Brain microvascular endothelial cell (primary cell): ENCODE measurements at regions not wholly inside any gene's neighbourhood (a gene's known extent, or its start where the extent isn't known, plus 50 kb on each side); places are given as distances from the start of the nearest gene placed in this dataset.

Experiments used
- DNase-seq: peaks from one replicate; pipeline ENCODE4 v3.0.0-alpha.2; 2020
- H3K27ac ChIP-seq: fragments of 250-450 bp; sonication (Bioruptor Pico); 2 replicates; pipeline ENCODE4 v1.5.1; 2020; ENCODE audit warnings: mild to moderate bottlenecking, moderate library complexity
- H3K27me3 ChIP-seq: fragments of 250-450 bp; sonication (Bioruptor Pico); replicated peaks from 2 replicates; pipeline ENCODE4 v1.5.1; 2020; ENCODE audit warnings: mild to moderate bottlenecking
- H3K36me3 ChIP-seq: fragments of 250-450 bp; sonication (Bioruptor Pico); replicated peaks from 2 replicates; pipeline ENCODE4 v1.5.1; 2020; ENCODE audit warnings: mild to moderate bottlenecking
- H3K4me3 ChIP-seq: 2 replicates; pipeline ENCODE4 v1.5.1; 2011; ENCODE audit warnings: low read depth, mild to moderate bottlenecking, control low read depth, low read length, moderate library complexity
- CTCF ChIP-seq: IDR thresholded peaks from 2 replicates; pipeline ENCODE4 v1.5.1; 2011; ENCODE audit warnings: low read depth, mild to moderate bottlenecking, moderate library complexity, low read length, control low read depth, inconsistent platforms; ENCODE audit errors: missing control alignments
- in situ Hi-C: cut with HindIII; loops from 2 replicates; pipeline ENCODE4 v1.10.0; 2017; ENCODE audit warnings: low sequenced_read_pairs, low pct_ligation_motif_present

GRCh38 chr2:136628490-136628889 is 136.9 kb upstream of the THSD7B start:
- H3K4me3 ChIP-seq, result no peak overlapping the region
- no peak for TF ChIP-seq CTCF
- no peak for DNase-seq
- no peaks in the 10 kb centered on the region for H3K27me3 ChIP-seq
- in situ Hi-C loops, result no loop called here
- H3K36me3 ChIP-seq, result no peaks in the 10 kb centered on the region
- H3K27ac ChIP-seq, result no peak overlapping the region

- H3K36me3 ChIP-seq, result no peaks in the 10 kb centered on the region
- no peak overlapping the region for H3K4me3 ChIP-seq
- no peak for DNase-seq
- no peaks in the 10 kb centered on the region for H3K27me3 ChIP-seq
- H3K27ac ChIP-seq, result no peak overlapping the region
- TF ChIP-seq CTCF, result no peak
- in situ Hi-C loops, result no loop called here
Measured at GRCh38 chr2:136613096-136613495, 152.2 kb upstream of the THSD7B start.

- no peaks in the 10 kb centered on the region for H3K36me3 ChIP-seq
- TF ChIP-seq CTCF, result no peak
- H3K27ac ChIP-seq, result no peak overlapping the region
- no peak overlapping the region for H3K4me3 ChIP-seq
- no peaks in the 10 kb centered on the region for H3K27me3 ChIP-seq
- in situ Hi-C loops, result no loop called here
- DNase-seq, result no peak
Measured at GRCh38 chr2:136612079-136612478, 153.3 kb upstream of the THSD7B start.

GRCh38 chr2:136611451-136611850 is 153.9 kb upstream of the THSD7B start:
- Histone ChIP-seq H3K4me3 (no peak overlapping the region), H3K27ac (no peak overlapping the region), H3K27me3 (no peaks in the 10 kb centered on the region), H3K36me3 (no peaks in the 10 kb centered on the region)
- no peak for TF ChIP-seq CTCF
- in situ Hi-C loops, result no loop called here
- no peak for DNase-seq

- in situ Hi-C loops, result no loop called here
- DNase-seq, result peak; percentile 14
- TF ChIP-seq CTCF, result no peak
- Histone ChIP-seq H3K27me3 (no peaks in the 10 kb centered on the region), H3K27ac (no peak overlapping the region), H3K4me3 (no peak overlapping the region), H3K36me3 (no peaks in the 10 kb centered on the region)
Measured at GRCh38 chr2:136582628-136583205, 182.6 kb upstream of the THSD7B start.

- DNase-seq, result no peak
- H3K27ac ChIP-seq, result no peak overlapping the region
- no peaks in the 10 kb centered on the region for H3K36me3 ChIP-seq
- H3K4me3 ChIP-seq, result no peak overlapping the region
- H3K27me3 ChIP-seq, result no peaks in the 10 kb centered on the region
- TF ChIP-seq CTCF, result no peak
- in situ Hi-C loops, result no loop called here
Measured at GRCh38 chr2:136572335-136572734, 193.0 kb upstream of the THSD7B start.
